ENCODE measurements at regions not wholly inside any gene's neighbourhood (a gene's known extent, or its start where the extent isn't known, plus 50 kb on each side); places are given as distances from the start of the nearest gene placed in this dataset.

DNA sequence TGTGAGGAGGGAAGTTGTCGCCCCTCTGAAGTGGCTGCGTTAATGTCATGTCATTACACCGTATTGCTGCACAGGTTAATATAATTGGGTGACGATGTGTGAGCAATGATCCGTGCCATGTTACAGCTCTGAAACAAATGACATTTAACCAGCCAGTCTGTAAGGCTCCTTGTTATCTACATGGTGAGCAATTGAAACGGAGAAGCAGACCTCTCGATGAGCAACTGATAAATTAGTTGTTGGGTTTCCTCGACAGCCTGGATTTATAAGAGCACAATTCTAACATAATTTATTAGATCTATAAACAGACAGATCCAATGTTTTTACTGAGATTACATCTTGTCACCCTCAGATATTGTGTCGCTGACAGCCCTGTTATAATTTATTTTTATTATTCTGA is 49.9 kb upstream of the MAFB start:
- peak in 2 of 42 donors; percentile 12 to 22 for DNase-seq
- intact Hi-C loops (cut with DNase I) = no loop called here

DNA sequence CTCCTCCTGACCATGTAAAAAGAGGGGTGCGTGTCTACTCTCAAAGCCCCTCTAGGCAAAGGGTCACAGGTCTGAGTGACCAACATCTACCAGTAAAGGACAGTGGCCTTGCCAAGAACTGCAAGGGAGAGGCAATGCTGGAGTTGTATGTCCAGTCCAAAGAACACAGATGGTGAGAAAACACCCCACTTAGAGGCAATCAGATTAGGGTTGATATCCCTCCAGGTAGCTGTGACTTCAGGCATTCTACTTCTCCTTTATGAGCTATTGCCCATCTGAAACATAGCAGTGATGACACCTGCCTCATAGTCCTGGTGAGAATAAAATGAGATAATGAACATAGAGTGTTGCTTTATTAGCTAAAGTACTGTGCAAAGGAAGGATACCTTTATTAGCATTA is 50.8 kb upstream of the MAFB start:
- intact Hi-C loops (cut with DNase I) = no loop called here
- peak in 1 of 42 donors; percentile 10 for DNase-seq

GRCh38 chr20:40741507-40742106 is 52.6 kb upstream of the MAFB start:
- DNase-seq = peak in 28 of 42 donors; percentile 13 to 68 (median 34)
- intact Hi-C loops (cut with DNase I) = no loop called here

DNA sequence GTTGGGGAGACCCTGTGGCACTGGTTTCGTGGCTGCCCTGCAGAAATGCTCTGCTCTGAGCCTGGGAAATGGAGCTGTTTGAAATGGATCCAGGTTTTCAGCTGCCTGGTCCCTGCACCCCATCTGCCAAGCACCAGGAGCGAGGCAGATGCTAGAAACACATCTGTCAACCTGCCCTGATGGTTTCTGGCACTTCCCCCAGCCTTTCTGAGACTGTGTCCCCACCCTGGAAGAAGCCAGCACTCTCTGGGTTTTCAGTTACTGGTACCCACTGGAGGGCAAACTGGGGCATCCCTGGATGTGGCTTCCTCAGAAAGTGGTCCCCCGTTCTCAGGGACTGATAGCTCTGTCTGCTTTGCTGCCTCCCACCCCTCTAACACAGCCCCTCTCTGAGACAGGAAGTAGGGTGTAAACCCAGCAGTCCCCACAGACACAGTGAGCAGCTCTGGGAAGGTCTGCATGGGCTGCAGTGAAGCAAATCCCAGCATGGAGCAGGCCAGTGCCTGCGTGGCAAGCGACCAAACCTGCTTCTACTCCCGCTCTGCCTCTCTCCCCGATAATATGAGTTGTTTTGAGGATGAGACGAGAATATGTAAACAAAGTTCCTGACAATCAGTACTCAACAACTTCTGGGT is 54.2 kb upstream of the MAFB start:
- intact Hi-C loops (cut with DNase I) = no loop called here
- DNase-seq = peak in 1 of 42 donors; percentile 28

GRCh38 chr20:40744072-40744817 is 55.2 kb upstream of the MAFB start:
- DNase-seq = peak in 1 of 42 donors; percentile 39
- intact Hi-C loops (cut with DNase I) = no loop called here

GRCh38 chr20:40744818-40745175 is 55.8 kb upstream of the MAFB start:
- no peak for DNase-seq
- intact Hi-C loops (cut with DNase I) = no loop called here

- intact Hi-C loops (cut with DNase I) = no loop called here
Measured at GRCh38 chr20:40746251-40746650, 57.2 kb upstream of the MAFB start.

GRCh38 chr20:40748182-40748581 is 59.1 kb upstream of the MAFB start:
- intact Hi-C loops (cut with DNase I) = no loop called here
- no peak for DNase-seq

More at GRCh38 chr20:40746251-40746650, 57.2 kb upstream of the MAFB start:
- no peak for DNase-seq

DNA sequence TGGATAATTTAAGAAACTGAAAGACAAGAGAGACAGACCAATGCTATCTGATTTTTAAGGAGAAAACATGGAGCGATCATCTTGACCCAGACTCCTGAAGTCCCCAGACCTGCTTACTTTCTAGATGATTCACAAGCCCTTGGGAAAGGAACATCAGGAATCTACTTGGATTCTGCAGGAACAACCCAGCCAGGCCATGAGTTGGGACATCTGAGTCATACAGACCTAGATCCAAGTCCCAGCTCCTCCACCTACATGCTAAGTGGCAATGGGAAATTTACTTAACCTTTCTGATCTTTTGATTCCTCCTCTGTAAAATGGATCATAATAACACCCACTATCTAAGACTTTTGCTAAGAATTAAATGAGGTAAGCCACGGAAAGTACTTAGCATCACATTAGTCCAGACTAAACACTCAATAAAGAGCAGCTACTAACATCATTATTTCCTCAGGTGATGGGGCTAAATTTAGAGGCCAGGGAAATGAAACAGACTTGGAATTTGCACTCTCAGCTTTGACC is 61.0 kb upstream of the MAFB start:
- peak in 3 of 42 donors; percentile 22 to 60 (median 46) for DNase-seq
- intact Hi-C loops (cut with DNase I) = no loop called here

- peak in 2 of 42 donors; percentile 18 to 37 for DNase-seq
- intact Hi-C loops (cut with DNase I) = no loop called here
Measured at GRCh38 chr20:40750541-40751035, 61.6 kb upstream of the MAFB start.

DNA sequence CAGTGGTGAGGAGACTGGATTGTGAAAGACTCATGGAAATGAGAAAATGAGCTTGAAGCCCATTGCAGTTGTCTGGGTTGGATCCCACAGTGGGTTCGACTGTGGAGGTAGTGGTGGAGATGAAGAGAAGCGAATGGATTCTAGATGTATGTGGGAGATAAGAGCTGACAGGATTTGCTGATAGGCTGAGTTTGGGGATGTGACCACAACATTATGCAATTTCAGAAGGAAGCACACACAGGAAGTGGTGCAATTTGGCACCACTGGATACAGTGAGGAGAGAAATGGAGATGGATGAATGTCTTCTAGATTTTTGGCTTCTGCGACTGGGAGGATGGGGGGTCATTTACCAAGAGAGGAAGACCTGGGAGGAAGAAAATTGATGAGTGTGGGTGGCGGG is 64.4 kb upstream of the MAFB start:
- no peak for DNase-seq
- intact Hi-C loops (cut with DNase I) = no loop called here

DNA sequence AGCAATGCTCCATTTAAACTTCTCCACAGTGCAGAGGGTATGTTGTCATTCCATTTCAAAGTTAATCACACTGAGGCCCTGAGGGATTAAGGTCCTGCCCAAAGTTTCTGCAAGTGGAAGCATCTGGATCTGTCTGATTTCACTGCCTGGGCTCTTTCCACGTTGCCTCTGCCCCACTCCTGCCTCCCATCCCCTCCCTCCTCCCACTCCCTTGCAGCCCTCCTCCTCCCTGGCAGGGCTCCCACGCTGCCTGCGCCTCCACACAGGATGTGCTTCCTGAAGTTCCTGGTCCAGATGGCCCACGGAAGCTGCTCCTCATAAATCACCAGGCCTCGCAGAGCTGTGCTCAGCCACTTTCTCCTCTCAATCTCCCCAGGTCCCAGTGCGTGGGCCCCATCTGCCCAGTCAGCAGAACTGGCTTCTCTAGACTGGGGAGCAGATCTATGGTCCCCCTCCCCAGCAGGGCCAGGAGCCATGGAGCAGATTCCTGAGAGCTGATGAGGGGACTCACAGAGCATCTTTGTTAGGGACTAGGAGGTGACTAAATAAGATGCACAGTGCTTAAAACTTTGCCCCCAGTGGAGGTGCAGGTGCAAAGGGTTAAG is 65.4 kb upstream of the MAFB start:
- intact Hi-C loops (cut with DNase I) = no loop called here
- no peak for DNase-seq

DNA sequence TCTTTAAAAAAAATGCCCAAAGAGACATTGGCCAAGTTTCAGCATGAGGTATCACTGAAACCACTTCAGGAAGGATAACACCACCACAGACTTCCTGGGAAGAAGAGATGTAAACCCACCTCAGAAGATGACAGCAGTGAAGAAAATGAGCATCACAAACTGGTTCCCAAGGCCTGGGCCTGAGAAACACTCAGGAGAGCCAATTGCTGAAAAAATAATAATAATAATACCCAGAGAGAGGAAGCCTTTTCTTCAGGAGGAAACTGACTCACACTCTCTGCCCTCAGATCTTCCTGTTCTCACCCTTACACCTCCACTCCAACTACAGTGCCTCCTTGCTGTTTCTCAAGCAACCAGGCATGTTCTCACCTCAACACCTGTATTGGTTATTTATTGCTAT is 68.1 kb upstream of the MAFB start:
- no peak for DNase-seq
- intact Hi-C loops (cut with DNase I) = no loop called here

DNA sequence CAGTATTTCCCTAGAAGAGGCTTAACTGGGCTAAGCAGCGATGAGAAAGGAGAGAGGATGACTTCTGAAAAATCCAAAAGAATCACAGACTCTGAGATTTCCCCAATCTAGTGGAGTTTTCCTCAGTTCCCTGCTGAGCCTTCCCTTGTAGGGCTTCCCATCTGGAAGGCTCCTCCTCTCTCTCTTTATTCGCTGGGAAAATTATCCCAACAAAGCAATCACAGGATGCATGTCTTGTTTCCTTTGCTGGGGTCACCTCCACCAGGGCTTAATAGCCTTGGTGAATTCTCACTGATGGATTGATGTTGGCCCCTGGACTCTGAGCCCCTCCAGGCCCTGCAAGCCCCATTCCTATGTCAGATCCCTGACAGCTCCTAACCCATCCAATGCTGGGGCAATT is 69.8 kb upstream of the MAFB start:
- DNase-seq = no peak
- intact Hi-C loops (cut with DNase I) = no loop called here

GRCh38 chr20:40760399-40760798 is 71.4 kb upstream of the MAFB start:
- DNase-seq = peak in 2 of 42 donors; percentile 30 to 55
- intact Hi-C loops (cut with DNase I) = no loop called here

GRCh38 chr20:40763646-40764295 is 74.7 kb upstream of the MAFB start:
- peak; percentile 30 to 87 (median 68) for DNase-seq
- intact Hi-C loops (cut with DNase I) = no loop called here

- intact Hi-C loops (cut with DNase I) = no loop called here
- no peak for DNase-seq
Measured at GRCh38 chr20:40765814-40766480, 76.9 kb upstream of the MAFB start.

- no peak for DNase-seq
- intact Hi-C loops (cut with DNase I) = no loop called here
Measured at GRCh38 chr20:40766790-40767614, 78.0 kb upstream of the MAFB start.
